ENCODE measurements at regions not wholly inside any gene's neighbourhood (a gene's known extent, or its start where the extent isn't known, plus 50 kb on each side); places are given as distances from the start of the nearest gene placed in this dataset.
A peak's percentile ranks its signal among the peaks of the same experiment; 100 is the strongest.

DNA sequence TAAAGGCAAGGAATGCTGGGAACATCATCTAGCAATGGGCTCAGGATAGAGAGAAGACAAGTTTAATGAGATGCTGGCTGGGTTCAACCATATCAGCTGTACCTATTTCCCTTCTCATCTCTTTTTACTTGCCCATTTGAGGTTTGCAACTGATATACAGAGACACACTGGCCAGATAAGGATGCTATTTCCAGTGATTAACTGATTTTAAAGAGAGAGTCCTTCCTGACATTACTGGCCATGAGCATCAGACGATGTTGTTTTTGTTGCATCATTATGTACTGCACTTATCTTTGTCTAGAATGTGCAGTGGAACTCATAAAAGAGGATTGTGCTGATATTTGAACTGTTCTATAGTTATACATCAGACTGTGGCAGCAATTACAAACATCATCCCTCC lies 252.7 kb downstream of the BTBD3 start:
- no peak for TF ChIP-seq EZH2phosphoT487 (IDR thresholded peaks at IDR 0.05; ENCODE audit: low read depth, severe bottlenecking, unreplicated experiment)
- TF ChIP-seq, protein P1, sequence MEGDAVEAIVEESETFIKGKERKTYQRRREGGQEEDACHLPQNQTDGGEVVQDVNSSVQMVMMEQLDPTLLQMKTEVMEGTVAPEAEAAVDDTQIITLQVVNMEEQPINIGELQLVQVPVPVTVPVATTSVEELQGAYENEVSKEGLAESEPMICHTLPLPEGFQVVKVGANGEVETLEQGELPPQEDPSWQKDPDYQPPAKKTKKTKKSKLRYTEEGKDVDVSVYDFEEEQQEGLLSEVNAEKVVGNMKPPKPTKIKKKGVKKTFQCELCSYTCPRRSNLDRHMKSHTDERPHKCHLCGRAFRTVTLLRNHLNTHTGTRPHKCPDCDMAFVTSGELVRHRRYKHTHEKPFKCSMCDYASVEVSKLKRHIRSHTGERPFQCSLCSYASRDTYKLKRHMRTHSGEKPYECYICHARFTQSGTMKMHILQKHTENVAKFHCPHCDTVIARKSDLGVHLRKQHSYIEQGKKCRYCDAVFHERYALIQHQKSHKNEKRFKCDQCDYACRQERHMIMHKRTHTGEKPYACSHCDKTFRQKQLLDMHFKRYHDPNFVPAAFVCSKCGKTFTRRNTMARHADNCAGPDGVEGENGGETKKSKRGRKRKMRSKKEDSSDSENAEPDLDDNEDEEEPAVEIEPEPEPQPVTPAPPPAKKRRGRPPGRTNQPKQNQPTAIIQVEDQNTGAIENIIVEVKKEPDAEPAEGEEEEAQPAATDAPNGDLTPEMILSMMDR (IDR thresholded peaks at IDR 0.05; ENCODE audit: poor library complexity) = no peak
- no peak for TF ChIP-seq EZH2 (IDR thresholded peaks at IDR 0.05; ENCODE audit: borderline replicate concordance)
- 70% methylated on average over 1 of the region's 1 CpG for WGBS (ENCODE audit: low lambda C conversion rate, missing lambda C conversion rate)
- H3K27me3 ChIP-seq = no peaks in the 10 kb centered on the region
- no peaks in the 10 kb centered on the region for H3K36me3 ChIP-seq (replicated peaks; ENCODE audit: insufficient read depth, low read depth)
- no peak overlapping the region for H3K4me2 ChIP-seq
- no peak for DNase-seq (ENCODE audit: low spot score)
- H2AFZ ChIP-seq = no peak overlapping the region
- peak overlapping the region; percentile 46 for H3K27ac ChIP-seq
- H3K9me2 ChIP-seq (replicated peaks; ENCODE audit: insufficient read depth) = no peaks in the 10 kb centered on the region
- H4K20me1 ChIP-seq (ENCODE audit: insufficient read depth, poor library complexity, severe bottlenecking) = no peaks in the 10 kb centered on the region
- peaks cover 7% of the 10 kb centered on the region for H3K9me3 ChIP-seq (ENCODE audit: low read depth)
- no peaks in the 10 kb centered on the region for H3K79me2 ChIP-seq
- no peaks in the 10 kb centered on the region for H3K4me1 ChIP-seq (ENCODE audit: insufficient read depth)
- no peak overlapping the region for H3K4me3 ChIP-seq

DNA sequence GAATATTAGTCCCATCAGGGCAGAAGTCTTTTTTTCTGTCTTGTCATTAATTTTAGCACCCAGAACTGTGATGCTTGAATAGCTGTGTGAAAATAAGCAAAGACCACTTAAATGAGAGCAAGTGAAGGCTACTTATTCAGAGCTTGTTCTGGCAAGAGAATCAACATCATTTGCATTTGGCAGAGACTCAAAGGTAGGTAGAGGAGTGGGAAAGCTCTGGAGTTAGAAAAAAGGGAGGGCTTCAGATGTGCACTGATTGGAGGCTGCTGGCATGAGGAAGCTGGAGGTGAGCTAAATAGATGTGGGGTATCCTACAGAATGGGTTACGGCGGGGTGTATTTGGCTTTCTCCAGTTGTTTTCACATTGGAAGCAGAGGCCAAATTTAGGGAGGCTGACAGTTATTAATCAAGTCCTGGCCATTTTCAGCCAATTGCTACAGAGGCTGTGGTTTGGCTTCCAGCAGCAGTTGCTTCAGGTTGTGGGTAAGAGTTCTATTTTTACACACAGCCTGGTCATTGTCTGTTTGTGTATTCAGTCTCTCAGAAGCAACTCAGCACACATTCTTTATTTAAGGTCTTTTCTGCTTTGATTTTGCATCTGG lies 254.3 kb downstream of the BTBD3 start:
- peaks cover 7% of the 10 kb centered on the region for H3K9me3 ChIP-seq (ENCODE audit: low read depth)
- H3K79me2 ChIP-seq = no peaks in the 10 kb centered on the region
- H2AFZ ChIP-seq = no peak overlapping the region
- 96% methylated on average over 2 of the region's 2 CpGs for WGBS (ENCODE audit: low lambda C conversion rate, missing lambda C conversion rate)
- H4K20me1 ChIP-seq (ENCODE audit: insufficient read depth, poor library complexity, severe bottlenecking) = no peaks in the 10 kb centered on the region
- no peaks in the 10 kb centered on the region for H3K36me3 ChIP-seq (replicated peaks; ENCODE audit: insufficient read depth, low read depth)
- H3K27me3 ChIP-seq = no peaks in the 10 kb centered on the region
- peak overlapping the region; percentile 46 for H3K27ac ChIP-seq
- no peaks in the 10 kb centered on the region for H3K4me1 ChIP-seq (ENCODE audit: insufficient read depth)
- TF ChIP-seq EZH2 (IDR thresholded peaks at IDR 0.05; ENCODE audit: borderline replicate concordance) (no peak), EZH2phosphoT487 (IDR thresholded peaks at IDR 0.05; ENCODE audit: low read depth, severe bottlenecking, unreplicated experiment) (no peak)
- TF ChIP-seq, protein P1 (IDR thresholded peaks at IDR 0.05; ENCODE audit: poor library complexity) = no peak
- H3K4me3 ChIP-seq = no peak overlapping the region
- H3K9me2 ChIP-seq (replicated peaks; ENCODE audit: insufficient read depth) = no peaks in the 10 kb centered on the region
- H3K4me2 ChIP-seq = no peak overlapping the region
- no peak for DNase-seq (ENCODE audit: low spot score)

DNA sequence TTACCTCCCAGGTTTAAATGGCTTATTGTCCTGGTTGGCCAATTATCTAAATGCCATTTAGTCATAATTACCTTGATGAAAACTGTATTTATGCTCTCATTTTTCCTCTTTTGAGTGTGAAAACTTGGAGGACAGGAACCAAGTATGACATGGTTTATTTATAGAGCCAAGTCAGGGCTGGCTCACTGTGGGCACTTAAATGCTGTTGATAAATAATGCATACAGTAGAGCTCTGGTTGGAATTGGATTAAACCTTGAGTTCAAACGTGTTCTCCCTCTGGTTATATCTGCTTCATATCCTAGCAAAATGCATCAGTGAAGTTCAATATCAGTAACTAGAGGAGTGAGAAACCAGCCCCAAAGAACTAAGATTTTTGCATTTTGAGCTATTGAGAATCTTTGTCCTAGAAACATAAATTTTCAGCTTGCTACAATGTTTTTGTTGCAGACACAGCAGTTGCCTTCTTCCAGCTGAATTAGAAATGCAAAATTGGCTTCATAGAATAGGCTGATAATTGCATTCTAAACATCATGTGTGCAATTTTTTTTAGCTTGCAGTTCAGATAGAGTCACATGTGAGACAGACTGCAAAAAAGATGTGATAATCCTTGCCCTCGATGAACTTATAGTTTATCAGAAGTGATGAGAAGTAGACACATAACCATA lies 255.8 kb downstream of the BTBD3 start:
- no peaks in the 10 kb centered on the region for H4K20me1 ChIP-seq (ENCODE audit: insufficient read depth, poor library complexity, severe bottlenecking)
- no peaks in the 10 kb centered on the region for H3K79me2 ChIP-seq
- 64% methylated on average over 2 of the region's 2 CpGs for WGBS (ENCODE audit: low lambda C conversion rate, missing lambda C conversion rate)
- no peak overlapping the region for H2AFZ ChIP-seq
- no peak overlapping the region for H3K4me2 ChIP-seq
- H3K4me1 ChIP-seq (ENCODE audit: insufficient read depth) = peaks cover 5% of the 10 kb centered on the region
- H3K27ac ChIP-seq = no peak overlapping the region
- no peak for DNase-seq (ENCODE audit: low spot score)
- H3K36me3 ChIP-seq (replicated peaks; ENCODE audit: insufficient read depth, low read depth) = no peaks in the 10 kb centered on the region
- TF ChIP-seq EZH2 (IDR thresholded peaks at IDR 0.05; ENCODE audit: borderline replicate concordance) = no peak
- TF ChIP-seq, protein P1 (IDR thresholded peaks at IDR 0.05; ENCODE audit: poor library complexity) = no peak
- no peak for TF ChIP-seq EZH2phosphoT487 (IDR thresholded peaks at IDR 0.05; ENCODE audit: low read depth, severe bottlenecking, unreplicated experiment)
- no peak overlapping the region for H3K4me3 ChIP-seq
- H3K27me3 ChIP-seq = no peaks in the 10 kb centered on the region
- H3K9me2 ChIP-seq (replicated peaks; ENCODE audit: insufficient read depth) = no peaks in the 10 kb centered on the region
- H3K9me3 ChIP-seq (ENCODE audit: low read depth) = peaks cover 1% of the 10 kb centered on the region

All from hepatocyte (in vitro differentiated cells).